Peyer's patch (tissue), 4 donors: ENCODE measurements at regions not wholly inside any gene's neighbourhood (a gene's known extent, or its start where the extent isn't known, plus 50 kb on each side); places are given as distances from the start of the nearest gene placed in this dataset.

Source experiments
- DNase-seq, 3 donors: peaks; one replicate each; pipeline ENCODE4 v3.0.0-alpha.2; 2017 to 2019
- H3K27ac ChIP-seq, 4 donors: fragments of 200-600 bp; sonication (generic); one replicate each; pipeline ENCODE4 v1.5.1; 2016 to 2019
- H3K27me3 ChIP-seq, 2 donors: fragments of 200-600 bp; sonication (generic); one replicate each; pipeline ENCODE4 v1.5.1; 2019
- H3K36me3 ChIP-seq, 3 donors: fragments of 200-600 bp; sonication (generic); one replicate each; pipeline ENCODE4 v1.5.1; 2016 to 2019
- H3K4me1 ChIP-seq, 4 donors: fragments of 200-600 bp; sonication (generic); one replicate each; pipeline ENCODE4 v1.5.1; 2016 to 2019
- H3K4me3 ChIP-seq, 4 donors: fragments of 200-600 bp; sonication (generic); 1 replicate in 3 of 4; 2 replicates in 1 of 4; pipeline ENCODE4 v1.5.1; 2016 to 2019; ENCODE audit warnings: mild to moderate bottlenecking in 1 of 4
- H3K9me3 ChIP-seq, 4 donors: fragments of 200-600 bp; sonication (generic); one replicate each; pipeline ENCODE4 v1.5.1; 2016 to 2019; ENCODE audit warnings: mild to moderate bottlenecking in 1 of 4
- POLR2A ChIP-seq, 2 donors: fragments of 450-650 bp; IDR thresholded peaks; one replicate each; pipeline ENCODE4 v1.5.1; 2017; ENCODE audit warnings: antibody characterized with exemption in 2 of 2, mild to moderate bottlenecking in 2 of 2, moderate library complexity in 2 of 2
- TF ChIP-seq, protein P1 (sequence below), 6 experiments: fragments of 450-650 bp in 4 of 6; fragments of 200-600 bp in 2 of 6; sonication (generic) in 1 of 6; IDR thresholded peaks; one replicate each; pipeline ENCODE4 v1.5.1; 2017 to 2019; ENCODE audit warnings: antibody characterized with exemption in 6 of 6, mild to moderate bottlenecking in 3 of 6, moderate library complexity in 1 of 6

DNA sequence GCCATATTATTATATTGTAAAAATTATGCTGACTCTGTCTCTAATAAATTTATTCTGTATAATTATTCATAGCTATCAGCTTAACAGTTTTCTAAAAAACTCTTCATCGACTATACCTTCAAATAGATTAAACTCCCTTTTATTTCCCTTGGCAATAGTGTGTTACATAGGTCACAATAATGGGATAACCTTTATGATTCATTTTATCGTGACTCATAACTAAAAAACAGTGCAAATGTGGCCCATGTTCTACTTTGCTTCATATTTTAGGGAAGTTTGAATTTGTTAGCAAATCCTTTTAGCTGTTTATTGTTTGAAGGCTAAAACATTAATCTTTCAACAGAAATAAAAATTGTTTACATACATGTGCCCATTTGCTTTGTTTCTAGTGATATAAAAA, 783.2 kb upstream of the CDH2 start:
- no peaks in the 10 kb centered on the region for H3K9me3 ChIP-seq
- H3K27me3 ChIP-seq, result no peaks in the 10 kb centered on the region
- no peaks in the 10 kb centered on the region for H3K36me3 ChIP-seq
- H3K4me3 ChIP-seq, result no peak overlapping the region
- H3K27ac ChIP-seq, result no peak overlapping the region
- DNase-seq, result no peak
- no peaks in the 10 kb centered on the region for H3K4me1 ChIP-seq
- TF ChIP-seq, protein P1, sequence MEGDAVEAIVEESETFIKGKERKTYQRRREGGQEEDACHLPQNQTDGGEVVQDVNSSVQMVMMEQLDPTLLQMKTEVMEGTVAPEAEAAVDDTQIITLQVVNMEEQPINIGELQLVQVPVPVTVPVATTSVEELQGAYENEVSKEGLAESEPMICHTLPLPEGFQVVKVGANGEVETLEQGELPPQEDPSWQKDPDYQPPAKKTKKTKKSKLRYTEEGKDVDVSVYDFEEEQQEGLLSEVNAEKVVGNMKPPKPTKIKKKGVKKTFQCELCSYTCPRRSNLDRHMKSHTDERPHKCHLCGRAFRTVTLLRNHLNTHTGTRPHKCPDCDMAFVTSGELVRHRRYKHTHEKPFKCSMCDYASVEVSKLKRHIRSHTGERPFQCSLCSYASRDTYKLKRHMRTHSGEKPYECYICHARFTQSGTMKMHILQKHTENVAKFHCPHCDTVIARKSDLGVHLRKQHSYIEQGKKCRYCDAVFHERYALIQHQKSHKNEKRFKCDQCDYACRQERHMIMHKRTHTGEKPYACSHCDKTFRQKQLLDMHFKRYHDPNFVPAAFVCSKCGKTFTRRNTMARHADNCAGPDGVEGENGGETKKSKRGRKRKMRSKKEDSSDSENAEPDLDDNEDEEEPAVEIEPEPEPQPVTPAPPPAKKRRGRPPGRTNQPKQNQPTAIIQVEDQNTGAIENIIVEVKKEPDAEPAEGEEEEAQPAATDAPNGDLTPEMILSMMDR (IDR thresholded peaks at IDR 0.05), result no peak
- no peak for TF ChIP-seq POLR2A (IDR thresholded peaks at IDR 0.05)

- no peak for DNase-seq
- Histone ChIP-seq H3K27ac (no peak overlapping the region), H3K36me3 (no peaks in the 10 kb centered on the region), H3K27me3 (no peaks in the 10 kb centered on the region), H3K4me3 (no peak overlapping the region), H3K9me3 (peaks cover 0 to 6% (median 0%) of the 10 kb centered on the region in 4 donors), H3K4me1 (no peaks in the 10 kb centered on the region)
- no peak for TF ChIP-seq POLR2A (IDR thresholded peaks at IDR 0.05)
- TF ChIP-seq, protein P1 (IDR thresholded peaks at IDR 0.05), result no peak
Measured at GRCh38 chr18:28952339-28952738, 775.4 kb upstream of the CDH2 start.

DNA sequence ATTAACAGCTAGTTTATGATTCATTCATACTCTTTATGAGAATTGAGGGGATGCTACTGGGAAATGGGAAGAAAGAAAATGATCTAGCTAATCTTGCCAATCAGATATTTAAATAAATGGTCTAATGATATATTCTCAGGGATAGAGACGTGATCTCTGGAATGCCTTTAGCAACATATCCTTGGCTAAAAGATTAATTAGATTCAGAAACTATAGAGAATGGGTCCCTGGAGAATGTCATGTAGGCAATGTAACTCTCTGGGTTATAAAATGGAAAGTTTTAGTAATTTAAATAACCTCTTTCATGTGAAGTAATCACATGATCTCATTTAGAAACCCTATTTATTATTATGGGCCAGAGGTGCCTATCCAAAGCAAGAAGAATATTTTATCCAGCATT, 771.0 kb upstream of the CDH2 start:
- no peaks in the 10 kb centered on the region for H3K27me3 ChIP-seq
- H3K9me3 ChIP-seq, result peaks cover 0 to 6% (median 0%) of the 10 kb centered on the region in 4 donors
- H3K4me3 ChIP-seq, result no peak overlapping the region
- TF ChIP-seq POLR2A (IDR thresholded peaks at IDR 0.05), result no peak
- TF ChIP-seq, protein P1 (IDR thresholded peaks at IDR 0.05), result no peak
- H3K27ac ChIP-seq, result no peak overlapping the region
- DNase-seq, result no peak
- H3K4me1 ChIP-seq, result no peaks in the 10 kb centered on the region
- no peaks in the 10 kb centered on the region for H3K36me3 ChIP-seq

DNA sequence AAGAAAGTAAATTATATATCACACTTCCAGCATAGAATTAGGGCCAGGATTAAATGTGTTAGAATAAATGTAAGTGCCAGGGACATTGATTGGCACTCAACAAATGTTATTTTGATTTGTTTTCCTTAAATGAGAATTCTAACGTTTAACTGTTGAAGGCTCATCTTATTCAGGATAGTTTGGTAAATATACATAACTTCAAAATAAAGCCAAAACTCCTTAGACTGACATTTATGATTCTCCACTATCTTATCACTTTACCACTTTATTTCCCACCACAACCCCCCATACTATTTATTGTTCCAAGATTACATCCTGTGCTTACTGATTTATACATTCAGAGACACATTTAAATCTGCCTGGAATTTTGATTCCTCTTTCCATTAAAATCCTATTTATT, 769.5 kb upstream of the CDH2 start:
- H3K36me3 ChIP-seq, result no peaks in the 10 kb centered on the region
- no peaks in the 10 kb centered on the region for H3K4me1 ChIP-seq
- TF ChIP-seq, protein P1 (IDR thresholded peaks at IDR 0.05), result no peak
- TF ChIP-seq POLR2A (IDR thresholded peaks at IDR 0.05), result no peak
- no peaks in the 10 kb centered on the region for H3K9me3 ChIP-seq
- DNase-seq, result no peak
- no peak overlapping the region for H3K4me3 ChIP-seq
- no peak overlapping the region for H3K27ac ChIP-seq
- H3K27me3 ChIP-seq, result no peaks in the 10 kb centered on the region

DNA sequence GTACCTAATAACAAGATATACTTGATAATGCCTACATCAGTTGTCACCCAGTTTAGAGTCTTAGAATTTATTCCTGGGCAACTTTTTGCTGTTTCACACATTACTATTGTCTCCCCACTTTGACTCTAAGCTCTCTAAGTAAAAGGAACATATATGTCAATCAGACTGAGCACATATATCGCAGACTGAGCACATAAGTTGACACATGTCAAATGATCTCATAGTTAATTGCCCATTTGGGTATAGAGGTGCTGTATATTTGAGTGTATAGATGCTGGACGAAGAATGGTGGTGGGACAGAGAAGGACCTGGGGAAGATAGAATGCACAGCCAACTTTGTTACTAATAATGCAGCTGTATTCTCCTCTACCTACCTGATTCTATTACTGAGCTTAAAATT, 746.0 kb upstream of the CDH2 start:
- Histone ChIP-seq H3K27ac (no peak overlapping the region), H3K4me3 (no peak overlapping the region), H3K36me3 (no peaks in the 10 kb centered on the region), H3K9me3 (no peaks in the 10 kb centered on the region), H3K4me1 (no peaks in the 10 kb centered on the region), H3K27me3 (no peaks in the 10 kb centered on the region)
- TF ChIP-seq, protein P1 (IDR thresholded peaks at IDR 0.05), result no peak
- no peak for TF ChIP-seq POLR2A (IDR thresholded peaks at IDR 0.05)
- no peak for DNase-seq

DNA sequence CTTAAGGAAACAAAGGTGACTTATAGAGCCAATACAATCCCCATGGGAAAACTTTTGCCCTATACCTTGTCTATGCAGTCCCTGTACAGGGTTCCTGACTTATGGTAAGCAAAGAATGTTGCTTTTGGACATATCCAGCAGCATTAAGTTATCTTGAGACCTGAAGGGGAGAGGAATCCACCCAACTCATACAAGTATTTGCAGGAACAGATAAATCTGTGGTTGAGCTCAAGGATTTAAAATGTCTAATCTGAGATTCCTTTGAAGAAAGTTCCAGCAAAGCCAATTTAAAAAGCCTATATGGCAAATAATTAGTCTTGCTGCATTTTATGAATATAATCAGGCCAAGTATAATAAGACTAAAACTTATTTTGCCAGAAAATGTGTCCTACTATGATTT, 739.5 kb upstream of the CDH2 start:
- no peak for DNase-seq
- H3K27ac ChIP-seq, result no peak overlapping the region
- H3K27me3 ChIP-seq, result no peaks in the 10 kb centered on the region
- H3K4me3 ChIP-seq, result no peak overlapping the region
- no peaks in the 10 kb centered on the region for H3K36me3 ChIP-seq
- no peaks in the 10 kb centered on the region for H3K9me3 ChIP-seq
- TF ChIP-seq POLR2A (IDR thresholded peaks at IDR 0.05), result no peak
- TF ChIP-seq, protein P1 (IDR thresholded peaks at IDR 0.05), result no peak
- H3K4me1 ChIP-seq, result no peaks in the 10 kb centered on the region
